Astrocyte (in vitro differentiated cells and primary cell): ENCODE measurements at regions not wholly inside any gene's neighbourhood (a gene's known extent, or its start where the extent isn't known, plus 50 kb on each side); places are given as distances from the start of the nearest gene placed in this dataset.

Source experiments
- EZH2 ChIP-seq: IDR thresholded peaks from 2 replicates; pipeline ENCODE4 v1.6.1; 2012; ENCODE audit warnings: mild to moderate bottlenecking, low read length, inconsistent platforms; ENCODE audit not compliant: insufficient read depth
- TF ChIP-seq, protein P1 (sequence below): IDR thresholded peaks from 2 replicates; pipeline ENCODE4 v1.5.1; 2011; ENCODE audit warnings: low read depth, mild to moderate bottlenecking, inconsistent platforms, low read length, moderate library complexity; ENCODE audit not compliant: insufficient read depth

DNA sequence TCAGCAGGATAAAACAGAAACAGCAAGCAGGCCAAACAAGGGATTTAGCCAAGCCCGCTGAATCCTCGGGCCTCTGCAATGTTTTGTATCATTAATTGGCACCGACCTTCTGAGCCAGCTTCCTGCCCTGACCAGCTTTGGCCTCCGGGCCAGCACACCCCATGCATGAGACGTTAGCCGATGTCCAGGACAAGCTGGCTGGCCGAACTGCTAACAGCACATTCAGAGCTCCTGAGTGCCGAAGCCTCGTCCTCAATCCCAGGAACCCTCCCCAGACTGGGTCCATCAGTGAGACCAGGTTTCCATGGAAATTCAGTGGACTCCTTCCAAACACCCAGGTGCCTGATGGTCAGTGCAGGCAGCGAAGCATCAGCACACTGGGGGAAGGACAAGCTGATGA is 134.3 kb upstream of the PFKP start:
- TF ChIP-seq, protein P1, sequence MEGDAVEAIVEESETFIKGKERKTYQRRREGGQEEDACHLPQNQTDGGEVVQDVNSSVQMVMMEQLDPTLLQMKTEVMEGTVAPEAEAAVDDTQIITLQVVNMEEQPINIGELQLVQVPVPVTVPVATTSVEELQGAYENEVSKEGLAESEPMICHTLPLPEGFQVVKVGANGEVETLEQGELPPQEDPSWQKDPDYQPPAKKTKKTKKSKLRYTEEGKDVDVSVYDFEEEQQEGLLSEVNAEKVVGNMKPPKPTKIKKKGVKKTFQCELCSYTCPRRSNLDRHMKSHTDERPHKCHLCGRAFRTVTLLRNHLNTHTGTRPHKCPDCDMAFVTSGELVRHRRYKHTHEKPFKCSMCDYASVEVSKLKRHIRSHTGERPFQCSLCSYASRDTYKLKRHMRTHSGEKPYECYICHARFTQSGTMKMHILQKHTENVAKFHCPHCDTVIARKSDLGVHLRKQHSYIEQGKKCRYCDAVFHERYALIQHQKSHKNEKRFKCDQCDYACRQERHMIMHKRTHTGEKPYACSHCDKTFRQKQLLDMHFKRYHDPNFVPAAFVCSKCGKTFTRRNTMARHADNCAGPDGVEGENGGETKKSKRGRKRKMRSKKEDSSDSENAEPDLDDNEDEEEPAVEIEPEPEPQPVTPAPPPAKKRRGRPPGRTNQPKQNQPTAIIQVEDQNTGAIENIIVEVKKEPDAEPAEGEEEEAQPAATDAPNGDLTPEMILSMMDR: no peak
- TF ChIP-seq EZH2: no peak
